Testis (tissue), 2 donors: ENCODE measurements at regions not wholly inside any gene's neighbourhood (a gene's known extent, or its start where the extent isn't known, plus 50 kb on each side); places are given as distances from the start of the nearest gene placed in this dataset.

Experiments
- POLR2A ChIP-seq: fragments of 450-650 bp; IDR thresholded peaks from one replicate; pipeline ENCODE4 v1.6.1; 2017; ENCODE audit warnings: antibody characterized with exemption, mild to moderate bottlenecking, moderate library complexity
- TF ChIP-seq, protein P1 (sequence below), 3 experiments: fragments of 450-650 bp in 2 of 3; fragments of 200-600 bp in 1 of 3; sonication (generic) in 1 of 3; IDR thresholded peaks; one replicate each; pipeline ENCODE4 v1.5.1; 2016 to 2019; ENCODE audit warnings: antibody characterized with exemption in 3 of 3, mild to moderate bottlenecking in 2 of 3, moderate library complexity in 1 of 3

DNA sequence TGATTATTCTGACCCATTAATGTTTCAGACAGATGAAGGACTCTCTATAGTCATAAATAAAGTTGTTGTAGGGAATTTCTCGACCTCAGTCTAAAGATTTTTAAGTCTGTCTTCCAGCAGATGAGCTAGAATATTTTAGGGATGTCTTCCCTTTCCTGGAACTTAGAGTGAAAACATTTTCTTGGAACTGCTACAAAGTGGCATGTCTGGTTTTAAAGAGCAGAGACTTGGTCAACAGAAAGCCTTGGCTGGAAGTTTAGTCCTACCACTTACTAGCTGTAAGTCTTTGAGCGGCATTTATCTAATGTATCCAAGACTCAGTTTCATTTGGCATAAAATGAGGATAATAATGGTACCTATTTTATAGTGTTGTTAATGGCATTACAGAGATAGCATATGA, 120.0 kb upstream of the TGFBR2 start:
- TF ChIP-seq, protein P1, sequence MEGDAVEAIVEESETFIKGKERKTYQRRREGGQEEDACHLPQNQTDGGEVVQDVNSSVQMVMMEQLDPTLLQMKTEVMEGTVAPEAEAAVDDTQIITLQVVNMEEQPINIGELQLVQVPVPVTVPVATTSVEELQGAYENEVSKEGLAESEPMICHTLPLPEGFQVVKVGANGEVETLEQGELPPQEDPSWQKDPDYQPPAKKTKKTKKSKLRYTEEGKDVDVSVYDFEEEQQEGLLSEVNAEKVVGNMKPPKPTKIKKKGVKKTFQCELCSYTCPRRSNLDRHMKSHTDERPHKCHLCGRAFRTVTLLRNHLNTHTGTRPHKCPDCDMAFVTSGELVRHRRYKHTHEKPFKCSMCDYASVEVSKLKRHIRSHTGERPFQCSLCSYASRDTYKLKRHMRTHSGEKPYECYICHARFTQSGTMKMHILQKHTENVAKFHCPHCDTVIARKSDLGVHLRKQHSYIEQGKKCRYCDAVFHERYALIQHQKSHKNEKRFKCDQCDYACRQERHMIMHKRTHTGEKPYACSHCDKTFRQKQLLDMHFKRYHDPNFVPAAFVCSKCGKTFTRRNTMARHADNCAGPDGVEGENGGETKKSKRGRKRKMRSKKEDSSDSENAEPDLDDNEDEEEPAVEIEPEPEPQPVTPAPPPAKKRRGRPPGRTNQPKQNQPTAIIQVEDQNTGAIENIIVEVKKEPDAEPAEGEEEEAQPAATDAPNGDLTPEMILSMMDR (IDR thresholded peaks at IDR 0.05): no peak
- TF ChIP-seq POLR2A: no peak
